DMS114 treated with DMSO at 0.1 percent for 48 hours (cell line): ENCODE measurements at regions not wholly inside any gene's neighbourhood (a gene's known extent, or its start where the extent isn't known, plus 50 kb on each side); places are given as distances from the start of the nearest gene placed in this dataset.
"Not testable (repeated sequence)": the region's sequence is repeated elsewhere in the genome, so short reads cannot be mapped to it uniquely, and the experiment has no call there.

Source experiments
- DNase-seq: peaks from one replicate; lab custom pipeline; 2025; ENCODE audit not compliant: unreplicated experiment; lab: John Stamatoyannopoulos, UW

DNA sequence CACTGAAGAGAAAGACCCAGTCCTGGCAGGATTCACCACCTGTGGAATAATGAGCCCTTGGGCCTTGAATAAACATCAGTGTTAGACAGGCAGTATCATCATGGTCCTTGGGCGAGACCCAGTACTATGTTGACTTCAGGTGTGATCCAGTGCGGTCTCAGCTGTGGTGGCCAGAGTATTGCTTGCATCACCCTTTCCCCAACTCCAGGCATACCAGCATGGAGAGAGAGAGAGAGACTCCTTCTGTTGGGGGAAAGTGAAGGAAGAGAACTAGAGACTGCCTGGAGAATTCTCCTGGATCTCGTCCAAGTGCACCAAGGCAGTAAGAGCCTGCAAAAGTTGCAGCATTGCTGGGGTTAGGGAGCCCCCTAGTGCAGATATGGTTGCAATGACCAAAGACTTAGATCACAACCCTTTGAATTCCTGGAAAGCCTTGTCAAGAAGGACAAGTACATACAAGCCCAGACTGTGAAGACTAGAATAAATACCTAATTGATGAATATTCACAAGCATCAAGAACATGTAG, 61.1 kb upstream of the VAMP7 start:
- peak; percentile 39 for DNase-seq

DNA sequence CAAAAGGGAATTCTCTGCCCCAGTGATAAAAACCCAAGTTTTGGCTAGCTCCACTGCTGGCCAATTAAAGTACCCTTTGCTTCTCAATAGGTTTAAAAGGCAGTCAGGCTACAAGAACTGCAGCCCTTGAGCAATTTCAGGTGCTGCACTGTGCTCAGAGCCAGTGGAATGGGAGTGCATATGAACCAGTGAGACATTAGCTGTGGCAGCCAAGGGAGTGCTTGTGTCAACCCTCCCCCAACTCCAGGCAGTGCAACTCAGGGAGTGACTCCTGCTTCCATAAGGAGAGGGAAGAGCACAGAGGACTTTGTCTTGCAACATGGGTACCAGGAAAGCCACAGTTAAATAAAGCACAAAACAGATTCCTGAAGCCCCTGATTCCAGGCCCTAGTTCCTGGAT, 61.6 kb upstream of the VAMP7 start:
- no peak for DNase-seq

DNA sequence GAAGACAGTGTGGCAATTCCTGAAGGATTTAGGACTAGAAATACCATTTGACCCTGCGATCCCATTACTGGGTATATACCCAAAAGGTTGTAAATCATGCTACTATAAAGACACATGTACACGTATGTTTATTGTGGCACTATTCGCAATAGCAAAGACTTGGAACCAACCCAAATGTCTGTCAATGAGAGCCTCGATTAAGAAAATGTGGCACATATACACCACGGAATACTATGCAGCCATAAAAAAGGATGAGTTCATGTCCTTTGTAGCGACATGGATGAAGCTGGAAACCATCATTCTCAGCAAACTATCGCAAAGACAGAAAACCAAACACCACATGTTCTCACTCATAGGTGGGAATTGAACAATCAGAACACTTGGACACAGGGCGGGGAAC, 66.8 kb upstream of the VAMP7 start:
- not testable (repeated sequence) for DNase-seq

DNA sequence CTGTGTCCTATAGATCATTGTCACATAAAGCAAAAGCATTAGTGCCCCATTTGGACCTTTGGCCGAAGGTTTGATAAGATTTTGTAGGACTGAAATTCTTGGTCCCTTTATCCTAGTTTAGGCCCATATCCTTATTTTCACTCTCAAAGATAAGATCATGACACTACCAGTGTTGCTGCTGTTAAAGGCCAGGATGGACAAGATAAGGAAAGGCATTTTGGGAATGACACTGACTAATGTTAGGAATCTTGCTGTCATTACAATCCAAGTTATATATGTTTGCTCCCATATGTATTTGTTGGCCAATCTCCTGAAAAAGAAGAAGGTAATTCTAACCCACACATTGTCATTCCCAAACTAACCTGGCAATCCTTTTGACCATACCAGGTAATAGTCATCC, 101.3 kb upstream of the VAMP7 start:
- no peak for DNase-seq

DNA sequence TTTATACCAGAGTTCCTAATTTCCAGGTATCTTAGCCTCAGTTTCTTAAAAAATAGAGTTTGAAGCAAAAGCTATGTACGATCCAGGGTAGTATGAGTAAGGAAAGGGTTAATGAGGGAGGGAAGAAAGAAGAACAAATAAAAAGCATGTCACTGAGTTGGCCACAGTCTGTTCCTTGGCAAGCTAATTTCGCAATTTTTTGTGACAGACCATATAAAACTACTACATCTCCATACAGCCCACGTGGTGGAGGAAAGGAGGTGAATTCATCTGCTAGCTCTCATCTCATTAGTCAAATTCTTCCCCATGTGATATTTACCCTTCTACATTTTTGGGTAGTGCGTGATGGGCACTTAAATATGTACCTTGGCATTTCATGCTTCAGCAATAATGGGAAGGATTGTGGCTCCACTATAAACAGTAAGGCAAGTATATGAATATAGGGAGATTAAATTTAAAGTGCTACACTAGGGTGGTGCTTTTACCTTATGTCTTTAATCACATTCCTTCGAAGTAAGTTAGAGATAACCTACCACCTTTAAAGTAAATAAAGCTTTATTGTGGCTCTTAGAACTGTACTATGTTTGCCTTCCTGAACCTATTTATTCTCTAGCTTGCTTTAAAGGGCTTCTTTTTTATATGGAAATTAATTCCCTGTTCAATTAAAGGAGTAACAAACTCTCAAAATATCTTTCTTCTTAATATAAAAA, 102.1 kb upstream of the VAMP7 start:
- no peak for DNase-seq

DNA sequence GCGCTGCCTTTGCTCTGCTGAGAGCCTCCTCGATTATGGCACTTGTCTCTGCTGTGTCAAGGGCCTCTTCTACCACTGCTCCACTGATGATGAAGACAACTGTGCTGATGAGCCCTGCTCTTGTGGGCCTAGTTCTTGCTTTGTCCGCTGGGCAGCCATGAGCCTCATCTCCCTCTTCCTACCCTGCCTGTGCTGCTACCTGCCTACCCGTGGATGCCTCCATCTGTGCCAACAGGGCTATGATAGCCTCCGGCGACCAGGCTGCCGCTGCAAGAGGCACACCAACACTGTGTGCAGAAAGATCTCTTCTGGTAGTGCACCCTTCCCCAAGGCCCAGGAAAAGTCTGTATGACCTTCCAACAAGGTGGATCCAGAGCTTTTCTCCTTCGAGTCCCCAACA, 106.8 kb upstream of the VAMP7 start:
- DNase-seq = no peak

DNA sequence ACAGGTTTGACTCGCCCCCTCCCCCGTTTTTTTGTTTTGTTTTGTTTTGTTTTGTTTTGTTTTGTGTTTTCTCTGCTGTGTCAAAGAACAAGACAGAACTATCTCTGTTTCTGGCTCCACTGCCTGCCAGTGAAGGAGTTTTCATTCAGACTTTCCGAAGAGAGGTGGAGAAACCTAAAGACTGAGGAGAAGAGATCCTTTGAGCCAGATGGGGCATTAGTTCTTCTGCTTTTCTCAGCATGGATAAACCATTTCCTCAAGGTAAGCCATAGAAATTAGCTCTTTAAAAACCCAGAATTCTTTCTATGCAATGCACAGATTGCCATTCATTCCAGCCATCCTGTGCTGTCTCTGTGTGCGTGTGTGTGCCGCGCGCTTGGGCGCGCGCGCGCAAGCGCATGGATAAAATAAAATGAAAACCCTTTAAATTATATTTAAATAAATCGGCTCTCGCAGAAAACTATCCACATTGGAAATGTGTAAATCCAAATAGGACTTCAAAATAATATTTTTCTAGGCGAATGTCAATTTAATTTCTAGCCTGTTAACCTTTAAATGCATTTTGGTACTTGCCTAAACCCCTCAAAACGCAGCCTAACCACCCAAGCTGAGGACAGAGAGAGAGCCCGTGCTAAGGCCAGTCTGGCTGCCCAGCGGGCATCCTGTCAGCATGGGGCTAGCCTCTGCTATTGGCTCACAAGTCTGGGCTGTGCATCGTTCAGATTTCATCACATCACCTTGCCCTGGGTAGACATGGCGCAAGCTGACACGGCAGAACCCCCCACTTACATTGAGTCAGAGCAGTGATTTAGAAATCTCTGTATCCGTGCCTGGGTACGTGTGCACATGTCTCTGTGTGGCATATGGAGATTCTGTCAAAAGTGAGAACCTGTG, 113.0 kb upstream of the VAMP7 start:
- no peak for DNase-seq

DNA sequence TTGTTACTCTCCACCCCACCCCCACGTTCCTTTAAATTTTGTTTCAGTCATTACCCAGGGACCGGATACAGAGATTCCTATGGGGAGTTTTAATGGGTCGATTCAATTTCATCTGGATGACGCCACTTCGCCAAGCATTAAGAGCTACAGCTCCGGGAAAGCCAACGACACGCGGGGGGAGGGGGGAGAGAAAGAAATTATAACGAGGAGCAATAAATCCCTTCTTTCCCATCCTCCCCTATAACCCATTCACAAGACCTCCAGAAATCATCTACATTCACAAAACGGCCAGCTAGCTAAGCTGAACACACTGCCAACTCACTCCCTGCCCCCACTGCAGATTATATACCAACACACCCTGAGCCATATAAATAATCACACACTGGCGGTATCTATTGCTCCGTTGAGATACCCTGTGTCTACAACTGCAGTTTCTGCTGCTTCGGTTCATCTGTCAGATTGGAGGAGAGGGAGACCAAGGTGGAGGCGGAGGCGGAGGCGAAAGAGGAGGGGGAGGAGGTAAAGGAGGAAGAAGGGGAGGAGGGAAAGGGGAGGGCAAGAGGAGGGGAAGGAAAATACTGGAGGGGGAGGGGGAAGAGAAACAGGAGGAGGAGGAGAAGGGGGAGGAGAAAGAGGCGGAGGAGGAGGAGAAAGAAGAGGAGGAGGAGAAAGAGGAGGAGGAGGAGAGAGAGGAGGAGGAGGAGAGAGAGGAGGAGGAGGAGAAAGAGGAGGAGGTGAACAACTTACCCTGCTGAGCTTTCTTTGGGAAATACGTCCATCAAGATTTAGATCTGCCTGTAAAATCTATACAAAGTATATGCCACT, 113.9 kb upstream of the VAMP7 start:
- peak; percentile 40 for DNase-seq

DNA sequence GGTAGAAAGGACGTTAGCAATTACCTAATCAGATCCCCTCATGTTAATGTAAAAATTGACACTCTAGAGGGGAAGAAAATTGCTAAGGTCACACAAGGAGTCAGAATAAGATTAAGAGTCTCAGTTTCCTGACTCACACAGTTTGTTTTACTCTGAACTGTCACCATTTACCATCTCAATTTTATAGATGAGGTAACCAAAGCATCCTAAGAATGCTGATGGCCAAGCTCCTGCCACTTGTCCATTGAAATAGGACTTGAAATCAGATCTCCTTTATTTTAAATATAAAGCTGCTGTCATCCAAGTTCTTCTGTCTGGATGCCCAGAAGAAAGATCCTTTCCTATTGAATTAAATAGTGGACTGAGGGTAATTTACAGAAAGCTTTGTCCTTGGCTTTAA, 114.8 kb upstream of the VAMP7 start:
- no peak for DNase-seq

DNA sequence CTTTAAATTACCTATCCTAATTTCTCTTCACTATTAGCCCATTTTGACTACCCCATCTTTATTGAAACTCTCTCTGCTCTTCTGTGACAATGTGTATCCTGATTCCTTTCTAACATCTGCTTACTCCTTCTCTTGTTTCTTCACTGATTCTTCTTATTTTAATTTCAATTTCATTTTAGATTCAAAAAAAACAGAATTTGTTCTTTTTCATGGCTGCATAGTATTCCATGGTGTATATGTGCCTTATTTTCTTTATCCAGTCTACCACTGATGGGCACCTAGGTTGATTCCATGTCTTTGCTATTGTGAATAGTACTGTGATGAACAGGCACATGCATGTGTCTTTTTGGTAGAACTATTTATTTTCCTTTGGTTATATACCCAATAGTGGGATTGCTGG, 120.0 kb upstream of the VAMP7 start:
- no peak for DNase-seq

DNA sequence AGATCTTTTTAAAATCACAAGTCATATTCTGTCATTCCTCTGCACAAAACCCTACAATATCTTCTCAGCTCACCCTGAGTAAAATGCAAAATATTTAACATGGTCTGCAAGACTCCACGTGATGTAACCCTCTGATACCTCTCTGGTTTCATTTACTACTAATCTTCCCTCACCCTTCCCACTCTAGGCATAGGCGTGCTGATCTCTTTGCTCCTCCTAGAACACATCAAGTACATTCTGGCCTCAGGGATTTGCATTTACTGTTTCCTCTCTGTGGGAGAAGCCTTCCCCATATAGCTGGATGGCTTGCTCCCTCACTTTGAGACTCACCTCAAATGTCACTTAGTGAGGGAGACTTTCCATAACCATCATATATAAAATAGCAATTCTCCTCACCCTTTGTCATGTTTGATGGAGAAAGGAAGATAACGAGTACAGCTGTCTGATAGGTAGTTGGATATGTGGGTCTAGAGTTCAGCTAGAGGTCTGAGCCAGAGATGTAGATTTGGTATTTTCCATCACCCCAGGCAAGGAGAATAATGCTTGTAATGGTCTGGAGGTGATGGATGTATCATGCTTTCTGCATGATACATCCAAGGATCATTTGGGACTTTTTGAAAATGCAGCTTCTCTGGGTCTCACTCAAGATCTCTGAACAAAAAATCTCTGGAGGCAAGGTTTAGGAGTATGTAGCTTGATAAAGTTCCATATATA, 123.9 kb upstream of the VAMP7 start:
- no peak for DNase-seq

DNA sequence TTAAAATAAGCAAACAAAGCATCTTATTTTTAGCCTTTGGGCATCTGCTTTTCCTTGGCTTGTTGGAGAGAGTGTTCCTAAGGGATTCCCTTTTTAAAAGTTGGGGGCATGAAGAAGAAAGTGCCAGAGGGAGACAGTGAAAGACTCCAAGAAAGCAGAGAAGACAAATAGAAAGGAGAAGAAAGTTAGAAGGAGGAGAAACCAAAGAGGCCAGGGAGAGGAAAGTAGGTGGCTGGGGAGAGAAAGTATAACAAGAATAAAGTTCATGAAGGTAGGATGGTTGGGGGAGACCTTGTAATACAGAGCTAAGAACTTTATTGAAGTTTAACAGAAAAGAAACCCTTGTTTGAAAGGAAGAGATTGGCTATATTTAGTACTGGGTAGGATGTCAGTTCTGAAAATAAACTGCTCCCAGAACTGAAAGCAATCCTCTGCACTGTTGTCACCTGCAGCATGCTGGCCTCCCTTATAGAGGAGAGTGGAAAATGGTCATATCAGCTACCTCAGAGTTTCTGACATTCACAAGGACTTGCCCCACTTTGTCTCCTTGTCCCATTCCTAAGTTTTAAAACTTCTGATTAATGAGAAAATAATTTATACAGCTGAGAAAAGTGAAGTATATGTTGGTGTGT, 125.3 kb upstream of the VAMP7 start:
- DNase-seq = no peak

DNA sequence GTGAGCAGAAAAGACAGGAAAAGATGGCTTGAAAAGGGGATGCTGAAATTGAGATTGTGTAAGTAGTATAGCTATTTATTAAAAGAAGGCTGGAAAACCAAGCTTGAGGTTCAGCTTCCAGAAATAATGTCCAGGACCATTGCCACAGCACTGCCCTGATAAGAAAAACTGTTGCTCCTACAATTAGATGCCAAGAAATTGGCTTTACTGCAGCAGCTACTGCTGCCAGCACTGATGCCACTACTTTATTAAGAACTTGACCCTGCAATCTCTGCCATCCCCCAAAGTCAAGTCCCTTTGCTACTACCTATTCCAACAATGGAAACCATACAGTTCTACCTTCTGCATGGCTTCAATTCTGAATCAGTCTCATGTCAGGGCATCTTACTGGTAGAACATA, 130.0 kb upstream of the VAMP7 start:
- no peak for DNase-seq

DNA sequence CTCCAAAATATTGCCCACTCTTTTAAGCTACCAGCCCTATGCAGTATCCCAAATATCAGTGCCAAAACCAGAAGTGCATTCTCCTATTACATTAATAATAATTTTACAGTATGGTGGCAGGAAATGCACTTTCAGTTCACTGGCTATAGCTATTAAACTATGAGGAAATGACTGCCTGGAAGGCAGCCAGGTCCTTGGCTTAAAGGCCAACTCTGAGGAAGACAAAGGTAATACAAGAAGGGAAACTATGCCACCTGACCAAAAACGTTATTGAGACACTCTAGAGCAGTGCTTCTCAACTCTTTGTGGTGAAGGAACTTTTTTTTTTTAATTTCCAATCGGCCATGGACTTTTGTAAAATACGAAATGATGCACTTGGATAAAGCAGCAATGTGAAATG, 133.6 kb upstream of the VAMP7 start:
- DNase-seq = no peak

DNA sequence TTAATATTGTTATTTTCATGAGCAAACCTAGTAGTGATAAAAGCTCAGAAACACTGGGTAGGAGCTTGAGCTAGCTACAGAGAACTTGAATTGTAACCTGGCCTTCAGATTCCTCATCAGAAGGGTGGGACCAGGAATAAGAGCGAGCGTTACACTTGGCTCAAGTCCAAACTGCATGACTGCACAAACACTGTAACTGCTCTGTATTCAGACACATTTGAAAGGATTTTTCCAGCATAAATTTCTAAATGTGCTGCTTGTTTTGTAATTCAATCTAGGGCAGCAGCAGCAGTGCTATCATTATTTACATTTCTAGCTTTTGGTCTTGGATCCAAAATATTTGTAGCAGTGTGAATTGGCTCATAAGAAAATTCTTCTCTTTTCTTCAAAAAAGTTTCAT, 133.0 kb upstream of the TMLHE start:
- no peak for DNase-seq

DNA sequence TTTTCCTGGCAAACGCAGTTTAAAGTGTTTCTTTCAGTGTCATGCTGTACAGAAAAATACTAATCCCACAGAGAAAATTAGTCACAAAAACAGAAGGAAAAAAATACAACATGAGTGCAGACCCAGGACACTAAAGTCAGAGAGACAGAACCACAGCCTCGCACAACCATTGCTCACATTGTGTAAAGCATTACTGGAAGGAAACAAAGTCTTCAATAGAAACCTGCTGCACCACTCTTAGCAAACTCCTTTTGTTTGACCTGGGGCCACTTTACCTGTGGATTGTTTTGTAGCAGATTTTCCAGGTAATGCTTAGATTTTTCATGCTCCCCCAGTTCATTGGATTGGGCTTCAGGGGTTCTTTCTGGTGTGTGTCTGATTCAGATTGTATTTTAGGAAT, 131.8 kb upstream of the TMLHE start:
- DNase-seq = no peak

DNA sequence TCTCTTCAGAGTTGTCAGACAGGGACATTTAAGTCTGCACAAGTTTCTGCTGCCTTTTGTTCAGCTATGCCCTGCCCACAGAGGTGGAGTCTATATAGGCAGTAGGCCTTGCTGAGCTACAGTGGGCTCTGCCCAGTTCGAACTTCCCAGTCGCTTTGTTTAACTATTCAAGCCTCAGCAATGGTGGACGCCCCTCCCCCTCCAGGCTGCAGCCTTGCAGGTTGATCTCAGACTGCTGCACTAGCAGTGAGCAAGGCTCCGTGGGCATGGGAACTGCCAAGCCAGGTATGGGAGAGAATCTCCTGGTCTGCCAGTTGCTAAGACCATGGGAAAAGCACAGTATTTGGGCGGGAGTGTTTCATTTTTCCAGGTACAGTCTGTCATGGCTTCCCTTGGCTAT, 115.6 kb upstream of the TMLHE start:
- not testable (repeated sequence) for DNase-seq

DNA sequence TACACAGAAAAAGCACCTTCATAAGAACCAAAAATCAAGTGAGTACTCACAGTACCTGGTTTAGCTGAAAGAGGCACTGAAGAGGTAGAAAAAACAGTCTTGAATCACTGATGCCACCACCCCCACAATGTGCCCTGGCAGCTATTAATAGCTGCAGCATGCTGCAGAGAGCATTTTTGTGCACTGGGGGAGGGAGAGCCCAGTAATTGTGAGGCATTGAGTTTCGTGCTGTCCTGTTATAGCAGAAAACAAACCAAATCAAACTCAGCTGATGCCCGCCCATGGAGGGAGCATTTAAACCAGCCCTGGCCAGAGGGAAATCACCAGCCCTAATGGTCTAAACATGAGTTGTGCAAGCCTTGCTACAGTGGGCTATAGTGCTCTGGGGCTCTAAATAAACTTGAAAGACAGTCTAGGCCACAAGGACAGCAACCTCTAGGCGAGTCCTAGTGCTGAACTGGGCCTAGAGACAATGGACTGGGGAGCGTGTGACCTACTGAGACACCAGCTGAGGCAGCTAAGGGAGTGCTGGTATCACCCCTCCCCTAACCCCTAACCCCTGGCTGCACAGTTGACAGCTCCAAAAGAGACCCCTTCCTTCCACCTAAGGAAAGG, 106.3 kb upstream of the TMLHE start:
- no peak for DNase-seq

DNA sequence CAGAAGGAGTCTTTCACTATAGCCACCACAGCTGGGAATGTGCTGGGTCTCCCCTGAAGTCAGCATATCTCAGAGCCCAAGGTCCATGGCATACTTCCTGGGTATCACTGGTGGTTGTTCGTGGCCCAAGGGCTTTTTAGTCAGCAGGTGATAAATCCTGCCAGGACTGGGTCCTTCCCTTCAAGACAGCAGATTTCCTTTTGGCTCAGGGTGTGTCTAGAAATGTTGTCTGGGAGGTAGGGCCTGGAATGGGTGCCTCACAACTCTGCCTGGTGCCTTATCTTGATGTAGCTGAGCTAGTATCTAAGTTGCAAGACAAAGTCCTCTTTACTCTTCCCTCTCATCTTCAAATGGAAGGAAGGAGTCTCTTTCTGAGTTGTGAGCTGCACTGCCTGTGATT, 102.4 kb upstream of the TMLHE start:
- no peak for DNase-seq

DNA sequence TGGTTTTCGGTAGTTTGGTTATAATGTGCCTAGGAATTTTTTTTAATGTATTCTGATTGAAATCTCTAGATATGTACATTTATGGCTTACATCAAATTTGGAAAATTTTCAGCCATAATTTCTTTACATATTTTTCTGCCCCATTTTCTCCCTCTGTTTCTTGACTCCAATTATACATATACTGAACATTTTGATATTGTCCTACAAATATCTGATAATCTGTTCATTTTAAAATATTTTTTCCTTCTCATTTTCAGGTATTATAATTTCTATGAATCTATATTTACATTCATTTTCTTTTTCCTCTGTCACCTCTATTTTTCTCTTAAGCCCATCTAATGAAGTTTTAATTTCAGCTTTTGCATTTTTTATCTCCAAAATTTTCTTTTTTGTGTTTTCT, 82.7 kb upstream of the TMLHE start:
- no peak for DNase-seq
